ENCODE measurements at regions not wholly inside any gene's neighbourhood (a gene's known extent, or its start where the extent isn't known, plus 50 kb on each side); places are given as distances from the start of the nearest gene placed in this dataset.
"Not testable (repeated sequence)": the region's sequence is repeated elsewhere in the genome, so short reads cannot be mapped to it uniquely, and the experiment has no call there.

DNA sequence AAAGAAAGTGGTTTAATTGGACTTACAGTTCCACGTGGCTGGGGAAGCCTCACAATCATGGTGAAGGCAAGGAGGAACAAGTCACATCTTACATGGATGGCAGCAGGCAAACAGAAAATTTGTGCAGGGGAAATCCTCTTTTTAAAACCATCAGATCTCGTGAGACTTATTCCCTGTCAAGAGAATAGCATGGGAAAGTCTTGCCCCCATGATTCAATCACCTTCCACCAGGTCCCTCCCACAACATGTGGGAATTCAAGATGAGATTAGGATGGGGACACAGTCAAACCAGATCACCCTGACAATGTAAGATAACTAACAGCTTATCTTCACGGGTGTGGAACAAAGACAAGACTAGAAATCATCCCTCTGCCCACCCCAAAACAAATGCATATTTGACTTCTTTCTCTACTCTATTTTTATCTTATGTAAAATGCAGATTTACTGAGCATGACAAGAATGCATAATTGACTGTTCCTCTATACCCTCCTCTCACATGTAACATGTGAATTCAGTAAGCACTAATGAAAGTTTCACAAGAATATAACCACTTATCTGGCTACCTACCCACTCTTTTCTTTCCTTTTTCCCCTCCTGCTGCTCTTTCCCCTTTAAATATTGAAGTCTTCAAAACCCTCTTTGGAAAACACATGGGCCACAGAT, 110.8 kb upstream of the METTL14 start:
- H3K36me3 ChIP-seq; H3K9me3 ChIP-seq; H3K27ac ChIP-seq; ATAC-seq; H3K27me3 ChIP-seq (ENCODE audit: low read depth); H3K4me1 ChIP-seq; H3K4me3 ChIP-seq; intact Hi-C loops (cut with DNase I); DNase-seq: not testable (repeated sequence)

DNA sequence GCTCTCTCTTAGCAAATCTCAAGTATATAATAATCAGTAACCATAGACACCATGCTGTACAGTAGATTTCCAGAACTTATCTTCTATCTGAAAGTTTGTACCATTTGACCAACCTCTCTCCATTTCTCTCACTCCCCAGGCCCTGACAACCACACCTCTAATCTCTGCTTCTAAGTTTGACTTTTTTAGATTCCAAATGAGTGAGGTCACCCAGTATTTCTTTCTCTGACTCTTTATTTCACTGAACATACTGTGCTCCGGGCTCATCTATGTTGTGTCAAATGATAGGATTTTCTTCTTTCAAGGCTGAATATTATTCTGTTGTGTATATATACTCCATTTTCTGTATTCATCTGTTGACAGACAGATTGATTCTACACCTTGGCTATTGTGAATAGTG, 110.1 kb upstream of the METTL14 start:
- intact Hi-C loops (cut with DNase I); ATAC-seq: not testable (repeated sequence)

DNA sequence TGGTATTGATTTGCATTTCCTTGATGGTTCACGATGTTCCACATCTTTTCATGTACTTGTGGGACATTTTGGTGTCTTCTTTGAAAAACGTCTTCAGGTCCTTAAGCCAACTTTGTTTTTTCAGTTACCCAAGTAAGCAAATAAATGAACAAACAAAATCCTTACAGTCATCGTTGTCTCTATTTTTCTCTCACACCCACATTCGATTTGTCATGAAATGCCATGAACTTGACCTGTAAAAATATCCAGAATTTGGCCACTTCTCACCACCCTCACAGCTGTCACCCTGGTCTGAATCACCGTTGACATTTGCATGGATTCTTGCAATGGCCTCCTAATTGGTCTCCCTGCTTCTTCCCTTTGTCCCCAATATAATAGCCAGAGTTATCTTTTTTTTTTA, 109.5 kb upstream of the METTL14 start:
- H3K27me3 ChIP-seq (ENCODE audit: low read depth); H3K36me3 ChIP-seq; H3K4me1 ChIP-seq; ATAC-seq; H3K9me3 ChIP-seq; intact Hi-C loops (cut with DNase I); DNase-seq; H3K4me3 ChIP-seq; H3K27ac ChIP-seq: not testable (repeated sequence)

More for the DNA sequence above, 110.1 kb upstream of the METTL14 start:
- not testable (repeated sequence) for H3K4me3 ChIP-seq; DNase-seq; H3K36me3 ChIP-seq; H3K9me3 ChIP-seq; H3K4me1 ChIP-seq; H3K27ac ChIP-seq; H3K27me3 ChIP-seq (ENCODE audit: low read depth)

DNA sequence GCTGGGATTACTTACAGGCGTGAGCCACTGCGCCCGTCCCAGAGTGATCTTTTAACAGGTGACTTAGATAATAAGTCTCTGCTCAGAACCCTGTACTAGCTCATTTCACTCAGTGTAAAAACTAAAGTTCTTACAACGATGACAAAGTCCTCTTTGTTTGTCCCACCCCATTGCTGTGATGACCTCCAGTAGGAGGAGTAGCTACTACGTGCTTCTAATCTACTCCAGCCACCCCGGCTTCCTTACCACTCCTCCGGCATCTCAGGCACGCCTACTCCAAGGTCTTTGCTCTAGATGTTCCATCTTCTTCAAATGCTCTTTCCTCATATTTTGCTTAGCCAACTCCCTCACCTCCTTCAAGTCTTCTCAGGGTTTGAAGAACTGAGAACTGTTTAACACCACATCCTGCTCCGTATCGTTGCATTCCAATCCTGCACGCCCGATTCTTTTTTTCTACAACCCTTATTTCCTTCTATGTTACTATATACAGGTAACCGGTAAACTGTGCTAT, 108.4 kb upstream of the METTL14 start:
- H3K9me3 ChIP-seq; ATAC-seq; H3K4me1 ChIP-seq; H3K27me3 ChIP-seq (ENCODE audit: low read depth); H3K27ac ChIP-seq; H3K36me3 ChIP-seq; H3K4me3 ChIP-seq; intact Hi-C loops (cut with DNase I); DNase-seq: not testable (repeated sequence)

DNA sequence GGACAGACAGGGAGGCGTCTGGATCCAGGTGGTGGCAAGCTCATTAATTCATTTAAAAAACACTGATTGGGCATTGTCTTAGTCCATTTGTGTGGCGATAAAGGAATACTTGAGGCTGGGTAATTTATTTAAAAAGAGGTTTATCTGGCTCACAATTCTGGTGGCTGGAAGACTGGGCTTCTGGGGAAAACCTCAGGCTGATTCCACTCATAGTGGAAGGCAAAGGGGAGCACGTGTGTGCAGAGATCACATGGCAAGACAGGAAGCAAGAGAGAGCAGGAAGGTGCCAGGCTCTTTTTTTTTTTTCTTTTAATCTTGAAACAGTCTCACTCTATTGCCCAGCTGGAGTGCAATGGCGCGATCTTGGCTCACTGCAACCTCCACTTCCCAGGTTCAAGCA, 100.2 kb upstream of the METTL14 start:
- Histone ChIP-seq H3K27ac (no peak overlapping the region), H3K9me3 (no peaks in the 10 kb centered on the region), H3K4me1 (no peaks in the 10 kb centered on the region), H3K36me3 (no peaks in the 10 kb centered on the region), H3K4me3 (no peak overlapping the region), H3K27me3 (ENCODE audit: low read depth) (peaks cover 7% of the 10 kb centered on the region)
- no peak for DNase-seq
- no peak for ATAC-seq
- intact Hi-C loops (cut with DNase I), result no loop called here
- TF ChIP-seq, protein P1, sequence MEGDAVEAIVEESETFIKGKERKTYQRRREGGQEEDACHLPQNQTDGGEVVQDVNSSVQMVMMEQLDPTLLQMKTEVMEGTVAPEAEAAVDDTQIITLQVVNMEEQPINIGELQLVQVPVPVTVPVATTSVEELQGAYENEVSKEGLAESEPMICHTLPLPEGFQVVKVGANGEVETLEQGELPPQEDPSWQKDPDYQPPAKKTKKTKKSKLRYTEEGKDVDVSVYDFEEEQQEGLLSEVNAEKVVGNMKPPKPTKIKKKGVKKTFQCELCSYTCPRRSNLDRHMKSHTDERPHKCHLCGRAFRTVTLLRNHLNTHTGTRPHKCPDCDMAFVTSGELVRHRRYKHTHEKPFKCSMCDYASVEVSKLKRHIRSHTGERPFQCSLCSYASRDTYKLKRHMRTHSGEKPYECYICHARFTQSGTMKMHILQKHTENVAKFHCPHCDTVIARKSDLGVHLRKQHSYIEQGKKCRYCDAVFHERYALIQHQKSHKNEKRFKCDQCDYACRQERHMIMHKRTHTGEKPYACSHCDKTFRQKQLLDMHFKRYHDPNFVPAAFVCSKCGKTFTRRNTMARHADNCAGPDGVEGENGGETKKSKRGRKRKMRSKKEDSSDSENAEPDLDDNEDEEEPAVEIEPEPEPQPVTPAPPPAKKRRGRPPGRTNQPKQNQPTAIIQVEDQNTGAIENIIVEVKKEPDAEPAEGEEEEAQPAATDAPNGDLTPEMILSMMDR (IDR thresholded peaks at IDR 0.05), result no peak

DNA sequence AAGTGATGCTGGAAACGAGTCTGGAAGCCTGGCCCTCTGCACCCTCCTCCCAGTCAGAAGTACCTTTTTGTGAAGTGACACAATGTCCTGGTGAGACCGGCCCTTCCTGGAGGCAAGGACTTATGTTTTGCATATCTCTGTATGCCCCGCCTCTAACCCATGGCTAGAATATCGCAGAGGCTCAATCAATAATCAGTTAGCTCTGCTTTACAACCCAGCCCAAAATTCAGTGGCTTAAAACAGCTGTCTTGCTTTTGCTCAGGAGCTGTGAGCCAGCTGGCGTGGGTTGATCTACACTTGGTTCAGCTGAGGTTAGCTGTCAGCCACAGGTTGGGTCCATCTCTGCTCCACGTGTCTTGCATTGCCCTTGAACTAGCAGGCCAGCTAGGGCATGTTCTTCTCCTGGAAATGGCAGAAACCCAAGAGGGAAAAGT, 98.8 kb upstream of the METTL14 start:
- ATAC-seq, result peak; percentile 23 to 46
- Histone ChIP-seq H3K4me1 (peaks cover 10% of the 10 kb centered on the region), H3K27me3 (ENCODE audit: low read depth) (peaks cover 7% of the 10 kb centered on the region), H3K4me3 (no peak overlapping the region), H3K27ac (no peak overlapping the region), H3K9me3 (no peaks in the 10 kb centered on the region), H3K36me3 (no peaks in the 10 kb centered on the region)
- no peak for DNase-seq
- TF ChIP-seq, protein P1 (IDR thresholded peaks at IDR 0.05), result no peak
- intact Hi-C loops (cut with DNase I), result no loop called here

DNA sequence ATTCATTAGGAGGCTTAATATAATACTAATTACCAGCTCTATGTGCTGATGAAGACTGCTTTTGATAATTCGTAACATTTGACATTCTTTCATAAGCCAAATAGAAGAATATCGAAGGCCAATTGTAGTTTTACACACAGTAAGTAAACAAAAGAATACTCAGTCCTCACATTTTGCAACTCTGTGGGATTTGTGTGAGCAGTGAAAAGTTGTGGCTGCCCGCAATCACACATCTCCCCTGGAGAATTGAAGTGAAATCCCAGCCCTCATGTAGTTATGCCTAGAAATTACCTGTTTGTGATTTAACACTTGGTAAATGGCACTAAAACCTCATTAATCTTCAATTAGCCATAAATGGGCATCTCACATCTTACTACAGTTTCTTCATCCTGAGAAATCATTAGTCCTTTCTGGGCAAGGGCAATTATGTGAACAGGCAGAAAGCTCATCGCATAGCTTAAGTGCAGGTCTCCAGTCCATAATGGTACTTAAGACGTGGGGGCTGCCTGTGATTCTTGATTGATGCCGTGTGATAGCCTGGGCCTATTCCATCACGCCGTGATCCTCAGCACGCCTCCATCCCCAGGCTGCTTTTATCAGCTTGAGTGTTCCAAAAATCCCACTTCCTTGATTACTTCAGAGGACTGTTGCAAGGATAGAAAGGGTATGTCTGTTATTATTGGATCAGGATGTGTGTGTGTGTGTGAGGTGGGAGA, 97.9 kb upstream of the METTL14 start:
- H3K27me3 ChIP-seq (ENCODE audit: low read depth), result peaks cover 6% of the 10 kb centered on the region

More for the DNA sequence above, 97.9 kb upstream of the METTL14 start:
- H3K4me3 ChIP-seq, result no peak overlapping the region
- H3K4me1 ChIP-seq, result peaks cover 10% of the 10 kb centered on the region
- ATAC-seq (no peak), DNase-seq (no peak)
- intact Hi-C loops (cut with DNase I), result no loop called here
- no peaks in the 10 kb centered on the region for H3K36me3 ChIP-seq
- H3K9me3 ChIP-seq, result no peaks in the 10 kb centered on the region
- TF ChIP-seq, protein P1 (IDR thresholded peaks at IDR 0.05), result no peak
- no peak overlapping the region for H3K27ac ChIP-seq

Measured in lower lobe of right lung (tissue), 2 donors.